ENCODE measurements at regions not wholly inside any gene's neighbourhood (a gene's known extent, or its start where the extent isn't known, plus 50 kb on each side); places are given as distances from the start of the nearest gene placed in this dataset.

GRCh38 chr1:208503787-208504186, 259.6 kb upstream of the PLXNA2 start:
- TF ChIP-seq POLR2AphosphoS5 (IDR thresholded peaks at IDR 0.05; ENCODE audit: low read depth, low read length) = no peak
- no peak for TF ChIP-seq TAF1 (IDR thresholded peaks at IDR 0.05; ENCODE audit: borderline replicate concordance, low read depth, low read length)
- TF ChIP-seq POLR2A (IDR thresholded peaks at IDR 0.05; ENCODE audit: low read depth, low read length) = no peak
- no peak for FAIRE-seq
- no peak for DNase-seq (ENCODE audit: insufficient read length)

- TF ChIP-seq POLR2A (IDR thresholded peaks at IDR 0.05; ENCODE audit: low read depth, low read length) (no peak), POLR2AphosphoS5 (IDR thresholded peaks at IDR 0.05; ENCODE audit: low read depth, low read length) (no peak), TAF1 (IDR thresholded peaks at IDR 0.05; ENCODE audit: borderline replicate concordance, low read depth, low read length) (no peak)
- FAIRE-seq = no peak
- DNase-seq (ENCODE audit: insufficient read length) = no peak
Observed at GRCh38 chr1:208506812-208507211, 262.6 kb upstream of the PLXNA2 start.

- DNase-seq (ENCODE audit: insufficient read length) (no peak), FAIRE-seq (no peak)
- no peak for TF ChIP-seq POLR2A (IDR thresholded peaks at IDR 0.05; ENCODE audit: low read depth, low read length)
Observed at GRCh38 chr1:208509072-208509471, 264.9 kb upstream of the PLXNA2 start.

GRCh38 chr1:208510192-208510952, 266.2 kb upstream of the PLXNA2 start:
- DNase-seq (ENCODE audit: insufficient read length) (no peak), FAIRE-seq (no peak)
- no peak for TF ChIP-seq POLR2AphosphoS5 (IDR thresholded peaks at IDR 0.05; ENCODE audit: low read depth, low read length)
- TF ChIP-seq POLR2A (IDR thresholded peaks at IDR 0.05; ENCODE audit: low read depth, low read length) = no peak
- no peak for TF ChIP-seq TAF1 (IDR thresholded peaks at IDR 0.05; ENCODE audit: borderline replicate concordance, low read depth, low read length)

- DNase-seq (ENCODE audit: insufficient read length) = no peak
- FAIRE-seq = no peak
- TF ChIP-seq TAF1 (IDR thresholded peaks at IDR 0.05; ENCODE audit: borderline replicate concordance, low read depth, low read length) (no peak), POLR2AphosphoS5 (IDR thresholded peaks at IDR 0.05; ENCODE audit: low read depth, low read length) (no peak), POLR2A (IDR thresholded peaks at IDR 0.05; ENCODE audit: low read depth, low read length) (no peak)
Observed at GRCh38 chr1:208511242-208511860, 267.2 kb upstream of the PLXNA2 start.

- DNase-seq (ENCODE audit: insufficient read length) (no peak), FAIRE-seq (no peak)
- TF ChIP-seq TAF1 (IDR thresholded peaks at IDR 0.05; ENCODE audit: borderline replicate concordance, low read depth, low read length) = no peak
- TF ChIP-seq POLR2A (IDR thresholded peaks at IDR 0.05; ENCODE audit: low read depth, low read length) = no peak
- TF ChIP-seq POLR2AphosphoS5 (IDR thresholded peaks at IDR 0.05; ENCODE audit: low read depth, low read length) = no peak
Observed at GRCh38 chr1:208513799-208514198, 269.6 kb upstream of the PLXNA2 start.

- no peak for TF ChIP-seq POLR2AphosphoS5 (IDR thresholded peaks at IDR 0.05; ENCODE audit: low read depth, low read length)
- TF ChIP-seq POLR2A (IDR thresholded peaks at IDR 0.05; ENCODE audit: low read depth, low read length) = no peak
- TF ChIP-seq TAF1 (IDR thresholded peaks at IDR 0.05; ENCODE audit: borderline replicate concordance, low read depth, low read length) = no peak
- DNase-seq (ENCODE audit: insufficient read length) = no peak
- FAIRE-seq = no peak
Observed at GRCh38 chr1:208515129-208515528, 270.9 kb upstream of the PLXNA2 start.

GRCh38 chr1:208516780-208517179, 272.6 kb upstream of the PLXNA2 start:
- FAIRE-seq (no peak), DNase-seq (ENCODE audit: insufficient read length) (no peak)
- TF ChIP-seq POLR2AphosphoS5 (IDR thresholded peaks at IDR 0.05; ENCODE audit: low read depth, low read length) = no peak
- no peak for TF ChIP-seq TAF1 (IDR thresholded peaks at IDR 0.05; ENCODE audit: borderline replicate concordance, low read depth, low read length)
- no peak for TF ChIP-seq POLR2A (IDR thresholded peaks at IDR 0.05; ENCODE audit: low read depth, low read length)

- FAIRE-seq = no peak
- DNase-seq (ENCODE audit: insufficient read length) = no peak
- no peak for TF ChIP-seq TAF1 (IDR thresholded peaks at IDR 0.05; ENCODE audit: borderline replicate concordance, low read depth, low read length)
- no peak for TF ChIP-seq POLR2A (IDR thresholded peaks at IDR 0.05; ENCODE audit: low read depth, low read length)
- no peak for TF ChIP-seq POLR2AphosphoS5 (IDR thresholded peaks at IDR 0.05; ENCODE audit: low read depth, low read length)
Observed at GRCh38 chr1:208520438-208521099, 276.4 kb upstream of the PLXNA2 start.

GRCh38 chr1:208521534-208521933, 277.4 kb upstream of the PLXNA2 start:
- FAIRE-seq = no peak
- DNase-seq (ENCODE audit: insufficient read length) = no peak
- TF ChIP-seq TAF1 (IDR thresholded peaks at IDR 0.05; ENCODE audit: borderline replicate concordance, low read depth, low read length) = no peak
- no peak for TF ChIP-seq POLR2AphosphoS5 (IDR thresholded peaks at IDR 0.05; ENCODE audit: low read depth, low read length)
- no peak for TF ChIP-seq POLR2A (IDR thresholded peaks at IDR 0.05; ENCODE audit: low read depth, low read length)

GRCh38 chr1:208523007-208523406, 278.8 kb upstream of the PLXNA2 start:
- DNase-seq (ENCODE audit: insufficient read length) (no peak), FAIRE-seq (no peak)
- TF ChIP-seq POLR2A (IDR thresholded peaks at IDR 0.05; ENCODE audit: low read depth, low read length) (no peak), POLR2AphosphoS5 (IDR thresholded peaks at IDR 0.05; ENCODE audit: low read depth, low read length) (no peak), TAF1 (IDR thresholded peaks at IDR 0.05; ENCODE audit: borderline replicate concordance, low read depth, low read length) (no peak)

GRCh38 chr1:208524376-208524775, 280.2 kb upstream of the PLXNA2 start:
- no peak for DNase-seq (ENCODE audit: insufficient read length)
- no peak for FAIRE-seq
- TF ChIP-seq TAF1 (IDR thresholded peaks at IDR 0.05; ENCODE audit: borderline replicate concordance, low read depth, low read length) (no peak), POLR2A (IDR thresholded peaks at IDR 0.05; ENCODE audit: low read depth, low read length) (no peak), POLR2AphosphoS5 (IDR thresholded peaks at IDR 0.05; ENCODE audit: low read depth, low read length) (no peak)

Measured in GM12892 (cell line).